CD4-positive, alpha-beta T cell (primary cell): ENCODE measurements at regions not wholly inside any gene's neighbourhood (a gene's known extent, or its start where the extent isn't known, plus 50 kb on each side); places are given as distances from the start of the nearest gene placed in this dataset.

Experiments
- ATAC-seq: fragments of 200-7000 bp; cut with Tn5 transposase; one replicate; pipeline ENCODE4 v1.10.0; 2022; ENCODE audit warnings: mild to moderate bottlenecking; ENCODE audit not compliant: poor library complexity
- CTCF ChIA-PET: fragments of 350-600 bp; sonication (Branson Sonifier 250); formaldehyde crosslinking; loops from one replicate; lab custom pipeline; 2021; ENCODE audit warnings: antibody characterized with exemption, inconsistent platforms; lab: Charles Lee
- POLR2A ChIA-PET: fragments of 350-600 bp; sonication (Branson Sonifier 250); formaldehyde crosslinking; loops from one replicate; lab custom pipeline; 2021; ENCODE audit warnings: antibody characterized with exemption, inconsistent platforms; lab: Charles Lee
- DNase-seq, 14 experiments: peaks; one replicate each; pipeline ENCODE4 v3.0.0-alpha.2; 2013 to 2020; ENCODE audit warnings: mixed read lengths in 2 of 14
- H3K27ac ChIP-seq, 2 donors: one replicate each; pipeline versions ENCODE4 v1.5.1 to v1.7.0; 2013; ENCODE audit warnings: low read length in 2 of 2, low read depth in 1 of 2, mild to moderate bottlenecking in 1 of 2
- H3K27me3 ChIP-seq, 2 experiments: 1 replicate in 1 of 2; 2 replicates in 1 of 2; pipeline versions ENCODE4 v1.6.1 to v1.7.0; 2013; ENCODE audit warnings: low read length in 2 of 2, control low read depth in 1 of 2, mild to moderate bottlenecking in 1 of 2, moderate library complexity in 1 of 2; ENCODE audit not compliant: insufficient read depth in 2 of 2, control insufficient read depth in 1 of 2
- H3K36me3 ChIP-seq: one replicate; pipeline ENCODE4 v1.6.1; 2013; ENCODE audit warnings: low read length, control low read depth; ENCODE audit not compliant: insufficient read depth
- H3K4me1 ChIP-seq: one replicate; pipeline ENCODE4 v1.6.1; 2013; ENCODE audit warnings: low read length, control low read depth; ENCODE audit not compliant: insufficient read depth
- H3K4me3 ChIP-seq: one replicate; pipeline ENCODE4 v1.5.1; 2013; ENCODE audit warnings: mild to moderate bottlenecking, low read length, moderate library complexity
- H3K9me3 ChIP-seq, 2 experiments: 1 replicate in 1 of 2; 2 replicates in 1 of 2; pipeline versions ENCODE4 v1.6.1 to v1.7.0; 2013; ENCODE audit warnings: low read length in 2 of 2, mild to moderate bottlenecking in 2 of 2, control low read depth in 1 of 2, moderate library complexity in 1 of 2; ENCODE audit not compliant: control insufficient read depth in 1 of 2, insufficient read depth in 1 of 2
- H3K27ac Mint-ChIP-seq: one replicate; pipeline ENCODE4 v1.8.0; 2020; ENCODE audit warnings: mixed read lengths
- H3K27me3 Mint-ChIP-seq: one replicate; pipeline ENCODE4 v1.8.0; 2021; ENCODE audit warnings: mixed read lengths
- H3K36me3 Mint-ChIP-seq: one replicate; pipeline ENCODE4 v1.8.0; 2021; ENCODE audit warnings: low read depth, mixed read lengths
- H3K4me1 Mint-ChIP-seq: one replicate; pipeline ENCODE4 v1.8.0; 2021; ENCODE audit warnings: low read depth, mixed read lengths
- H3K4me3 Mint-ChIP-seq: one replicate; pipeline ENCODE4 v1.8.0; 2020; ENCODE audit warnings: mild to moderate bottlenecking, mixed read lengths
- H3K9me3 Mint-ChIP-seq: one replicate; pipeline ENCODE4 v1.8.0; 2020; ENCODE audit warnings: mixed read lengths
- intact Hi-C, 2 experiments: fragments of 100-400 bp; cut with DNase I in 1 of 2; cut with micrococcal nuclease in 1 of 2; formaldehyde crosslinking; loops; one replicate each; pipeline versions ENCODE4 v1.15.1 to v1.9.0; 2023 to 2025; cut with DNase I, micrococcal nuclease
- TF ChIP-seq, protein P1 (sequence below): fragments of 200-600 bp; IDR thresholded peaks from one replicate; pipeline ENCODE4 v1.8.0; 2022; ENCODE audit warnings: antibody characterized with exemption, mild to moderate bottlenecking

- H3K9me3 Mint-ChIP-seq, result peaks cover 8% of the 10 kb centered on the region
- TF ChIP-seq, protein P1, sequence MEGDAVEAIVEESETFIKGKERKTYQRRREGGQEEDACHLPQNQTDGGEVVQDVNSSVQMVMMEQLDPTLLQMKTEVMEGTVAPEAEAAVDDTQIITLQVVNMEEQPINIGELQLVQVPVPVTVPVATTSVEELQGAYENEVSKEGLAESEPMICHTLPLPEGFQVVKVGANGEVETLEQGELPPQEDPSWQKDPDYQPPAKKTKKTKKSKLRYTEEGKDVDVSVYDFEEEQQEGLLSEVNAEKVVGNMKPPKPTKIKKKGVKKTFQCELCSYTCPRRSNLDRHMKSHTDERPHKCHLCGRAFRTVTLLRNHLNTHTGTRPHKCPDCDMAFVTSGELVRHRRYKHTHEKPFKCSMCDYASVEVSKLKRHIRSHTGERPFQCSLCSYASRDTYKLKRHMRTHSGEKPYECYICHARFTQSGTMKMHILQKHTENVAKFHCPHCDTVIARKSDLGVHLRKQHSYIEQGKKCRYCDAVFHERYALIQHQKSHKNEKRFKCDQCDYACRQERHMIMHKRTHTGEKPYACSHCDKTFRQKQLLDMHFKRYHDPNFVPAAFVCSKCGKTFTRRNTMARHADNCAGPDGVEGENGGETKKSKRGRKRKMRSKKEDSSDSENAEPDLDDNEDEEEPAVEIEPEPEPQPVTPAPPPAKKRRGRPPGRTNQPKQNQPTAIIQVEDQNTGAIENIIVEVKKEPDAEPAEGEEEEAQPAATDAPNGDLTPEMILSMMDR, result no peak
- no peaks in the 10 kb centered on the region for H3K4me1 ChIP-seq
- ChIA-PET CTCF (no interaction called here), POLR2A (no interaction called here)
- H3K36me3 ChIP-seq, result no peaks in the 10 kb centered on the region
- no peak overlapping the region for H3K27ac ChIP-seq
- H3K9me3 ChIP-seq, result peaks cover 0 to 5% of the 10 kb centered on the region in 2 experiments
- no peak for DNase-seq
- no peaks in the 10 kb centered on the region for H3K36me3 Mint-ChIP-seq
- no peak for ATAC-seq
- no peak overlapping the region for H3K4me3 Mint-ChIP-seq
- H3K27ac Mint-ChIP-seq, result no peak overlapping the region
- H3K4me1 Mint-ChIP-seq, result no peaks in the 10 kb centered on the region
- H3K4me3 ChIP-seq, result no peak overlapping the region
- no peaks in the 10 kb centered on the region for H3K27me3 Mint-ChIP-seq
- intact Hi-C loops, result no loop called here
- H3K27me3 ChIP-seq, result no peaks in the 10 kb centered on the region
Observed at GRCh38 chr5:23235246-23235645, 272.2 kb upstream of the PRDM9 start.

DNA sequence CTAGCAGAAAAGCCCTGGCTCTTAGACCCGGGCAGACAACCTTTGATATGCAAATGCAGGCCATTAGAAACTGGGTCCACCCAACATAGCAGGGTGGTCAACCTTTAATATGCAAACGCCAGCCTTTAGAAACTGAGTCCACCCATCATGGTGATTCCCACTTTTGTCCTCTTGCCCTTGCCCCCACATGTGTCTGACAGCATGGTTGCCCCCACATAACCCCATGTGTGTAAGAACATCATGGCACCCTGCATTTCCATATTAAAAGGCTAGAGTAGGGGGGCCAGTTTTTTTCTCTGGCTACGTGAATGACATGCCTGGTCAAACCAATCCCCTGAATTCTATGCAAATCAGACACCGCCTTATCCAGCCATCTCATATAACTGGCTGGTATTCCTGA lies 273.2 kb upstream of the PRDM9 start:
- H3K4me3 Mint-ChIP-seq, result no peak overlapping the region
- CTCF ChIA-PET, result no interaction called here
- ATAC-seq (no peak), DNase-seq (no peak)
- no peak overlapping the region for H3K27ac Mint-ChIP-seq
- H3K9me3 Mint-ChIP-seq, result peaks cover 6% of the 10 kb centered on the region
- intact Hi-C loops, result no loop called here
- Histone ChIP-seq H3K27me3 (no peaks in the 10 kb centered on the region), H3K27ac (no peak overlapping the region), H3K36me3 (no peaks in the 10 kb centered on the region), H3K4me3 (no peak overlapping the region), H3K4me1 (no peaks in the 10 kb centered on the region), H3K9me3 (peaks cover 0 to 5% of the 10 kb centered on the region in 2 experiments)
- POLR2A ChIA-PET, result no interaction called here
- H3K4me1 Mint-ChIP-seq, result no peaks in the 10 kb centered on the region
- H3K36me3 Mint-ChIP-seq, result no peaks in the 10 kb centered on the region
- H3K27me3 Mint-ChIP-seq, result no peaks in the 10 kb centered on the region
- TF ChIP-seq, protein P1, result no peak

DNA sequence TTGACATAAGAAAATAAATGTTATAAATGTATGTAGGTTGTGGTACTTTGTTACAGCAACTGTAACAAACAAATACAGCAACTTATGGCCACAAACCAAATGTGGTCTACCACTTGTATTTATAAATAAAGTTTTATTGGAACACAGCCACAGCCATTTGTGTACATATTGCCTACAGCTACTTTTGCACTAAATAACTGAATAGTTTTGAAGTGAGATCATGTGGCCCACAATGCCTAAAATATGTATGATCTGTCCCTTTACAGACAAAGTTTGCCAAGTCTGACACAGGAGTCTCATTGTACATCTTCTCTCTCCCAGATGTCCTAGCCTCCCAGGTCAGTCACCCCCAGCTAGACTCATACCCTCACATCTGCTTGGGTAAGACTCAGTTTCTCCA lies 283.6 kb upstream of the PRDM9 start:
- Histone ChIP-seq H3K27me3 (no peaks in the 10 kb centered on the region), H3K9me3 (peaks cover 0 to 15% of the 10 kb centered on the region in 2 experiments), H3K36me3 (no peaks in the 10 kb centered on the region), H3K4me1 (no peaks in the 10 kb centered on the region), H3K27ac (no peak overlapping the region), H3K4me3 (no peak overlapping the region)
- no peak for DNase-seq
- no peak for ATAC-seq
- Mint-ChIP-seq H3K27ac (no peak overlapping the region), H3K9me3 (peaks cover 7% of the 10 kb centered on the region), H3K4me3 (no peak overlapping the region), H3K36me3 (no peaks in the 10 kb centered on the region), H3K4me1 (no peaks in the 10 kb centered on the region), H3K27me3 (no peaks in the 10 kb centered on the region)
- CTCF ChIA-PET, result no interaction called here
- intact Hi-C loops, result no loop called here
- TF ChIP-seq, protein P1, result no peak
- POLR2A ChIA-PET, result no interaction called here
